Dedifferentiated amniotic fluid mesenchymal stem cell (primary cell): ENCODE measurements at regions not wholly inside any gene's neighbourhood (a gene's known extent, or its start where the extent isn't known, plus 50 kb on each side); places are given as distances from the start of the nearest gene placed in this dataset.

Experiments used
- DNase-seq: peaks from one replicate; pipeline ENCODE4 v3.0.0-alpha.2; 2016; ENCODE audit errors: extremely low spot score

DNA sequence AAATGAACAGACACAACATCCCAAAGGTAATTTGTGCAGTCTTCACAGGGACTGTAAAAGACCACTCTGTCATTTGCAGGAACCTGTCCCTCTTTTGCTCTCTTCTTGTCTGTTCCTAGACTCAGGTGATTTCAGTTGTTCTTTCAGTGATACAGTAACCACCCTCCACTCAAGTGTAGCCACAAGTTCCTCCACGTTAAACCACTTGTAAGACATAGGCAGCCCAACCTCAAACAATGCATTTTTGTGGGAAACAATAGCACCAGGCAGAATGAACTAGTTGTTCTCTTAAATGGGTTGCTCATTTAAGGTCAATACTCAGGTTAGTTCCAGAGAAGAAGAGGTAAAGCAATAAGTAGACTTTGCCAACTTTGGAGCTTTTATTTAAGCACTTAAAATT is 359.4 kb downstream of the MZT1 start:
- DNase-seq: no peak

GRCh38 chr13:72346716-72347115 is 380.7 kb downstream of the MZT1 start:
- no peak for DNase-seq

- no peak for DNase-seq
Observed at GRCh38 chr13:72342364-72342763, 385.1 kb downstream of the MZT1 start.

DNA sequence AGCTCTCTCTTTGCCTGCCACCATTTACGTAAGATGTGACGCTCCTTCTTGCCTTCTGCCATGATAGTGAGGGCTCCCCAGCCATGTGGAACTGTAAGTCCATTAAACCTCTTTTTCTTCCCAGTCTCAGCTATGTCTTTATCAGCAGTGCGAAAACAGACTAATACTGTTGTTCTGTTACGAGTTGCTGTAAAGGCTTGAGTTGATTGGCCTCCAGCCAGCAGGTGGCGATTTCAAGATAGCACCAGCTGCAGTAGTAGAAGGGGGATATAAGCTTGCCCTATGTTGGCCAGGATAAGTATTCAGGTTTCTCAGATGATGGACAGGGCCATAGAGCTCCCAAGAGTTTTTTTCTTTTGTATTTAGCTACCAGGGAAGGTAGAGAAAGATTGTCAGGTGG is 385.5 kb downstream of the MZT1 start:
- DNase-seq: no peak

- no peak for DNase-seq
Observed at GRCh38 chr13:72317346-72318109, 409.9 kb downstream of the MZT1 start.

GRCh38 chr13:72316716-72317115 is 410.7 kb downstream of the MZT1 start:
- no peak for DNase-seq

GRCh38 chr13:72315312-72315711 is 412.1 kb downstream of the MZT1 start:
- no peak for DNase-seq

GRCh38 chr13:72314210-72314609 is 413.2 kb downstream of the MZT1 start:
- no peak for DNase-seq

GRCh38 chr13:72313546-72313945 is 413.9 kb downstream of the MZT1 start:
- no peak for DNase-seq

GRCh38 chr13:72303941-72304746 is 423.3 kb downstream of the MZT1 start:
- no peak for DNase-seq

- no peak for DNase-seq
Observed at GRCh38 chr13:72296246-72296645, 429.2 kb upstream of the DACH1 start.

- no peak for DNase-seq
Observed at GRCh38 chr13:72295153-72295552, 428.1 kb upstream of the DACH1 start.

- DNase-seq: no peak
Observed at GRCh38 chr13:72293206-72293605, 426.2 kb upstream of the DACH1 start.

DNA sequence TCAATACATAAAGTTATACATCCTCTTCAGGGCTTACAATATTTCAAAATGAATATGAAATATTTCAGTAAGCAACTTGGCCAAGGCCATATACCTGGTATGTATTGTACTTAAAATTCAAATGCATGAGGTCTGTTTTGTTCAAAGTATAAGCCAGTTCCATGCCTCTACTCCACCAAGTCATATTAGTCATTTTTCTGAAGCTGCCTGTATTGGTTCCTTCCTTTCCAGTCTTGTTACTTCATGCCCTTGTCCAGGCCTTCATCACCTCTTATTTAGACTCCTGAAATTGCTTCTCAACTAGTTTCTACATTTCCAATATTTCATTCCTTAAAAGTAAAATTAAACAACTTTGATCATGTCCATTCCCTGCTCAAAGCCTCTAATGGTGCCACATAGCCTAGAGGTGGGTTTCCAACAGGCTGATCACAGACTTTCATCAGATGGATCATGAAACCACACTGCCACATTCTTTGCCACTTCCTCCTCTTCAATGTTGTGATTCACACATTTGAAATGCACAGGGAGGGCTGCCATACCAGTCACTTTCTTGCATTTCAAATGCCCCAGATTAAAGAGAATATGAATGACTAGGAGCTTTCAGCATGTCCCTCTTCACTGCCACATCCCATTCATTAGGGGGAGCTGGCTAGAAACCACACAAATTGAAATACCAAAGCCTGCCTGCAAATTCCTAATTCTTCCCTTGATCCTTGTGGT is 424.1 kb upstream of the DACH1 start:
- DNase-seq: peak; percentile 69

DNA sequence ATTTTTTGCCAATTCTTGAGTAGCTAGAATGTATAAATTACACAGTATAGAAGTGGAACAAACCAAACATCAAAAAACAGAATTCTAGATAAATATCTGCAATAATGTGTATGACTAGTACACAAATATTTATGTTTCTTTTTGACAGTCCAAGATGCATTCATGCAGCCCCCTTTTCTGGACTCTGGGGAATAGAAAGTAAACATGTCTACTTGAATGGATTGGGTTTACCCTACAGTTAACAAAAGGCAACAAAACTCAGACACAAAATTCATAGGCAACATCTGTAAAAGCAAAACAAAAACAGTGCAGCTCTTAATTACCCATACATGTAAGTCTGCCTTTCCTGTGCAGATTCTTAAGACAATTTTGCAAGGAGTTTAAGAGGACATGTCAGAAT is 419.4 kb upstream of the DACH1 start:
- DNase-seq: no peak

GRCh38 chr13:72284791-72285190 is 417.8 kb upstream of the DACH1 start:
- DNase-seq: no peak

DNA sequence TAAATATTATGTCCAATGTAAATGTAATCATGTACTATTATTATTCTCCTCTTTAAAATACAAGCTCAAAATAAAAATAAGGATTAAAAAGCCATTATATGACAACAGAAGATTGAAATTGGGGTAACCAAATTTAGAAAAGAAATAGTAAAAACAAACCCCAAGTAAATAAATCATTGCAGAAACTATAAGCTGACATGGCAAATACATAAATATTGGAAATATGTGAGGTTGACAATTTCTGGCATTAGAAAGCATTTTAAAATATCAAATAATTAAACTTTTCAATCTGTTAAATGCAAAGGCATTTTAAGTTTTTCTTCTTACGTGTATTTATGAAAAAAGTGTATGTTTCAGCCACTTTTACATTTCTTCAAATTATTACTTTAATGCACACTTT is 394.7 kb upstream of the DACH1 start:
- DNase-seq: no peak

DNA sequence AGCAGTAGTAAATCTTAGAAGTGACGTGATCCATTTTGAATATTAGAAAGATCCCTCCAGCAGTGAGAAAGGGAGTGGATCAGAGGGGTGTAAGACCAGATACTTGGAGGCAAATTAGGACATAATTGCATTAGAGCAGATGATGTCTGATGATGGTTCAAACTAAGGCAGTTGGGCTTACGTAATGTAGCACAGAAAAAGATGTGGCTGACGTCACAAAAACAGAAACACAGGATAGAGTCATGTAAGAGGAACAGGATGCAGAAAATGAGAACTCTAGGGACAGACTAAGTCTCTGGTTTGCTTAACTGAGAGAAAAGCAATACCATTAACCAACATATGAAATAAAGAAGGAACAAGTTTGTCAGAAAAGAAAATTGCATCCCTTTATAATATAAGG is 392.5 kb upstream of the DACH1 start:
- DNase-seq: no peak

GRCh38 chr13:72258340-72258981 is 391.5 kb upstream of the DACH1 start:
- no peak for DNase-seq

DNA sequence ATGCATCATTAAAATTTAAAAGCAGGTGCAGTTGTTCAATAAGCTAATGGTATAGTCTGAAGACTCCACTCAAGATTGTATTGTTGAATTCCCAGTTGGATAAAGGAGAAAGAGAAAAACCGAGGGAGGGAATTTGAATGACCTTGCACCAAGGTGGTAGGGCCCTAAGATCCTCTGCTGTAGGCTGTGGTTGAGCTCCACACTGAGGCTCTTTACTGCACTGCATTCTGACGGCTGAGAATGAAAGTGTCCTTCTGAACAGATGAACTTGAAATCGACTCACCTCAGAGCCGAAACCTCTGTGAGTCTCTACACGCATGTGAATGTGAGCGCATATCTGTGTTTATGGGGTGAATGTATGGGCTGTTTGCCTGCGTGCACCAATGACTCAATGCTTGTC is 388.9 kb upstream of the DACH1 start:
- DNase-seq: no peak

DNA sequence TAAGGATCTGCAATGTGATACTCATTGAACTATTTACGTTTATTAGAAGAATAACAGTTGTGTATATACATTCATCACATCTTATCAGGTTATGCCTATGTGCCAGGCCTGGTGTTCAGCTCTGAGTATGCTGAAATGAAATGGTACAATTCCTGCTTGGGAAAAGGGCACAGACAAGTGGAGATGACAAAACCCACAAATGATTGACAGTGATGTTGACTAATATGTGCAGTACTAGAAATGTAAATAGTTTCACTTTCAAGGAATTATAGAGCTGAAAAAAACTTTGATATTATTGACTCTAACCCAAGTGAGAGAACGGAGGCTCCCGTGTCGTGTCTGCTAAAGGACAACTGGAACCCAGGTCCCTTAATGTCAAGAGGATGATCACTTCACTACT is 386.8 kb upstream of the DACH1 start:
- DNase-seq: no peak

DNA sequence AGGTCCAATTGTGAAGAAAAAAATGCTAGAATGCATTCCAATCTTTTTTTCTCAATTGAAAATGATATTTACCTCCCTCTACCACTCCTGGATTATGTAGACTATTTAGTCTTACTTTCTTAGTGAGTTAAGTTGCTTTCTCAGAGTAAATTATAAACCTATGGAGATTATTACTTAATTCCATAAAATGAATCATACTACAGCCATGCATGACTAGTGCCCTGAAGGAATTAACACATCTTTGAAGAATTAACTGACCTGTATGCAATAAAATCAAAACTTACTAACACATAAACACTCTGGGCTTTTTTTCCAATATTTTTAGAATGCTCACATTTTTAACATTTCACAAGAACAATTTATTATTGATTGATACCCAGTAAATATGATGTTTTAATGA is 379.4 kb upstream of the DACH1 start:
- DNase-seq: no peak
